SIG-M5 treated with dmso at 0.1 percent for 504 hours (cell line): ENCODE measurements at regions not wholly inside any gene's neighbourhood (a gene's known extent, or its start where the extent isn't known, plus 50 kb on each side); places are given as distances from the start of the nearest gene placed in this dataset.
A peak's percentile ranks its signal among the peaks of the same experiment; 100 is the strongest.

Source experiments
- DNase-seq: peaks from one replicate; lab custom pipeline; 2025; ENCODE audit not compliant: unreplicated experiment; lab: John Stamatoyannopoulos, UW

GRCh38 chr14:97027256-97027999 lies 230.2 kb downstream of the VRK1 start:
- DNase-seq: no peak

- peak; percentile 13 for DNase-seq
These were observed 231.2 kb downstream of the VRK1 start for GRCh38 chr14:97028382-97028781.

GRCh38 chr14:97029800-97030199 lies 232.6 kb downstream of the VRK1 start:
- no peak for DNase-seq

- no peak for DNase-seq
These were observed 234.3 kb downstream of the VRK1 start for GRCh38 chr14:97031530-97031929.

GRCh38 chr14:97033556-97034081 lies 236.4 kb downstream of the VRK1 start:
- DNase-seq: no peak

DNA sequence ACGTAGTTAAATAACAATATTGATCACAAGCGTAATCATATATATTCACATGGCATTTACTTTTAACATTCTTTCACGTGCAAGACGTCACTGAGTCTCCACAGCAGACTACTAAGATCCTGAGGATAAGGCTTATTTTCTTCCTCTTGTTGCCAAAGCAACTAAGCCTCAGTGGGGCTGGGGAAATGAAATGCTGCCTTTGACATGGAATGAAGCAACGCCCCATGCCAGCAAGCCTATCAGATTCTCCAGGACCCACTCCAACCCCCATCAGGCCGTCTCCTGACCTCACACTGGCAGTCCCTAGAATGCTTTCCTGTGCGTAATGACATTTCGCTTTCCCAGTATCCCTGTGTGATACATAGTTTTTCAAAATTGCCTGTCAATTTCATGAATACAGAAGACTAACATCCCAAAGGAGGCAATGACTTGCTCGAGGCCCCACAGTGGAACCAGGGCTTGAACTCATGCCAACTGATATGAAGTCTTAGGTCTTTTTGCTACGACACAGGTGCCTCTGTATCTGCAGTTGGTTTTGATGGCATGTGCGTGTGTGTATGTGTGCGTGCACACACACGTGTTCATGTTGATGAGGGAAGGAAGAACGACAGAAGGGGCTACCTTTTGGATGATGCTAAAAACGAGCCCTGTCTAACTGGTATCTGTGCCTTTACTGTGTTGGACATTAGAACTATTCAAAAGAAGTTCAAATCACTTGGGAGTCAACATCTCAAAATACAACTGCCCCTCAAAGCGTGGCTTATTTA lies 239.1 kb downstream of the VRK1 start:
- no peak for DNase-seq

GRCh38 chr14:97039717-97040363 lies 242.7 kb downstream of the VRK1 start:
- no peak for DNase-seq

GRCh38 chr14:97046967-97047366 lies 249.8 kb downstream of the VRK1 start:
- no peak for DNase-seq

- no peak for DNase-seq
These were observed 254.8 kb downstream of the VRK1 start for GRCh38 chr14:97052001-97052400.

GRCh38 chr14:97053941-97054340 lies 256.8 kb downstream of the VRK1 start:
- no peak for DNase-seq

- DNase-seq: no peak
These were observed 258.2 kb downstream of the VRK1 start for GRCh38 chr14:97055355-97055754.

DNA sequence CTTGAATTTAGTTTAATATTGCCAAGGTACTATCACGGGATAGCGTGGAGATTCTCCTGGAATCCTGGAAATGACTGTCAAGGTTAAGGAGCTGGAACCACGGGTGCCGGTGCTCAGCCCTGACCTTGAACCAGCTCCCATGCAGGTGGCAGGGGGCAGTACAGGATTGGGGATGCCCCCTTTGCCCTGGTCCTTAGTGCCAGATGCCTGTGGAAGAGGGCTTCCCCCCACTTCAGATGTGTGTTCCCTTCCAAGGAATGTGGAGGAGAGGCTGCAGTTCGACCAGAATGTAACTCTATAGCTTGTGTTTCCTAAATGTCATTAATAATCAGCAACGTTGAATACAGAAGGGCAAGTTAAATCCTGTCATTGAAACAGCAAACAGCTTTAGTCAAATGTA lies 258.9 kb downstream of the VRK1 start:
- no peak for DNase-seq

- no peak for DNase-seq
These were observed 260.3 kb downstream of the VRK1 start for GRCh38 chr14:97057238-97058073.

GRCh38 chr14:97058074-97058467 lies 260.9 kb downstream of the VRK1 start:
- DNase-seq: no peak

DNA sequence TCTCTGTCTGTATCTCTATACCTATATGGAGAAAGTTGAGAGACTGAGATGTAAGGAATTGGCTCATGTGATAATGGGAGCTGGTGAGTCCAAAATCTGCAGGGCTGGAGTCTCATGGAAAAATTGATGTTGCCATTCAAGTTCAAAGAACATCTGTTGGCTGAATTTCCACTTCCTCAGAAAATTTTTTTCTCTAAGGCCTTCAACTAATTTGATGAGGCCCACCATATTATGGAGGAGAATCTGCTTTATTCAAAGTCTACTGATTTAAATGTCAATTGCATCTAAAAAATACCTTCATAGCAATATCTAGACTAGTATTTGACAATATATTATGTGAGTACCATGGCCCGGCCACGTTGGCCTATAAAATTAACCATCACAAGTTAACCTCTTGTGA lies 261.4 kb downstream of the VRK1 start:
- DNase-seq: no peak

- DNase-seq: no peak
These were observed 264.0 kb downstream of the VRK1 start for GRCh38 chr14:97061198-97061597.

DNA sequence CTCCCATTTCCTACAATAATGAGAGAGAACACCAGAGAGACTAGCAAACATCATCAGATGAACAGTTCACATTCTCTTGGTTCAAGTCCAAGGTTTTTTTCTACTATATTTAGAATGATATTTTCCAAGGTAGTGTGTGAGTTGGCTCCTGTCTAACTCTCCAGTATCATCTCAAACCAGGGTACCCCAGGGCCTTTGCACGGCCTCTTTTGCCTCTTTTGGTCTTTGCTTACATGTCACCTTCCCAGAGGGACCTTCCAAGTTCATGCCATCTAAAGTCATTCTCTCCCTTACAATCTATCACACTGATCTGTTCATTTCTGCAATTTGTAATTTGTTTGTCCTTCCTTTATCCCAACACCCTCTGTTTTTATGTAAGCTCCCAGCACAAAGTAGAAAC lies 264.5 kb downstream of the VRK1 start:
- DNase-seq: no peak

DNA sequence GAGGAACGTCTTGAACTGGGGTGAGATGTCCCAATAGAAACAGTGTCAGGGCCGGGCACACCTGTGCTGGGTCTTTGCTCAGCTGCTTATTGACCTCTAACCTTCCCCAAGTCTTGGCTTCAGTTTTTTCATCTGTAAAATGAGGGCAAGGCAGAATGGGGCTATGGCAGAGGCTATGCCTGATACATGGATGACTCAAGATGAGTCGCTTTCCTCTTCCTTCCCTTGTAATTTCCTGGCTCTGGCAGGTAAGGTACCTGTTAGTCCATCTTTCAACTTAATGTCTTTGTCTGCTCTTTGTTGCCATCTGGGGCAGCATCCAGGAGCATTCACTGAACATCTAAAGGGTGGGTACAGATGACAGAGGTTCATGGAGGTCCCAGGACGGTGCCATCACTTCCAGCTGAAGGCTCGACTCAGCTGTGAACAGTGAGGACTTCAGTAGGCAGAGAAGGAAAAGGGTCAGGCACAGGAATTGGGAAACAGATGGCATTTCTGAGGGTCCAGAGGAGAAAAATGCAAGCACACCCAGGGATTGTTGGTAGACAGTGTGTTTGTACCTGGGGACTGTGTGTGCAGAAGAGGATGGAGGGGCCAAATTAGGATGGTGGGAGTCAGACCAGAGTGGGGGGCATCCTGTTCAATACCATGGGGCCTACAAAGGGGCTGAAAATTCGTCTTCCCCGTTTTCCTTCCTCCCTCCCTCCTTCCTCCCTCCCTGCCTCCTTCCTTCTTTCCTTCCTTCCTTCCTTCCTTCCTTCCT lies 268.3 kb downstream of the VRK1 start:
- DNase-seq: no peak

GRCh38 chr14:97066068-97066899 lies 269.1 kb downstream of the VRK1 start:
- no peak for DNase-seq
